K562 (cell line): ENCODE measurements at regions not wholly inside any gene's neighbourhood (a gene's known extent, or its start where the extent isn't known, plus 50 kb on each side); places are given as distances from the start of the nearest gene placed in this dataset.

ENCODE experiments used
- ATAC-seq: fragments of 200-7000 bp; cut with Tn5 transposase; 3 replicates; pipeline ENCODE4 v1.9.1; 2020; ENCODE audit warnings: moderate library complexity
- BruUV-seq: library from RNA; stranded (reverse); fragments of 400-500 nt; replicated peaks from 2 replicates; lab custom pipeline; 2021; lab: Mats Ljungman, UMichigan
- CTCF ChIA-PET: fragments of 300-600 bp; formaldehyde crosslinking; extraction: SDS; loops from one replicate; lab custom pipeline; 2021; ENCODE audit warnings: low intra/inter-chr PET ratio; lab: Yijun Ruan, JAX
- POLR2A ChIA-PET: fragments of 300-600, 350-650 bp; sonication (Branson Sonifier 250); formaldehyde crosslinking; extraction: SDS; loops from one replicate; lab custom pipeline; 2021; ENCODE audit warnings: antibody characterized with exemption, inconsistent platforms; lab: Yijun Ruan, JAX
- DNase-seq, 4 experiments: peaks; one replicate each; pipeline versions ENCODE4 v3.0.0 to v3.0.0-alpha.2; 2011 to 2018; ENCODE audit warnings: low spot score in 3 of 4, mixed read lengths in 3 of 4; ENCODE audit errors: extremely low read depth in 1 of 4
- FAIRE-seq: peaks from 2 replicates; lab custom pipeline; 2011; peaks lifted over from hg19 to GRCh38; lab: Jason Lieb, UNC
- H2AFZ ChIP-seq: 2 replicates; pipeline ENCODE4 v1.6.0; 2011; ENCODE audit warnings: low read depth, low read length, control low read depth, inconsistent platforms
- H3K27ac ChIP-seq: fragments of 200-600 bp; 3 replicates; pipeline ENCODE4 v1.8.0; 2011; ENCODE audit warnings: low read depth, mild to moderate bottlenecking, control low read depth, inconsistent platforms, low read length, moderate library complexity, mixed read lengths; ENCODE audit errors: extremely low read depth
- H3K27me3 ChIP-seq, 2 experiments: fragments of 300-600 bp in 1 of 2; 2 replicates in 1 of 2; 3 replicates in 1 of 2; pipeline versions ENCODE4 v1.6.0 to v1.8.0; 2011; ENCODE audit warnings: inconsistent platforms in 2 of 2, low read length in 2 of 2, mild to moderate bottlenecking in 1 of 2, mixed read lengths in 1 of 2, moderate library complexity in 1 of 2; ENCODE audit not compliant: control insufficient read depth in 2 of 2, insufficient read depth in 2 of 2
- H3K36me3 ChIP-seq: fragments of 300-600 bp; 3 replicates; pipeline ENCODE4 v1.8.0; 2011; ENCODE audit warnings: mild to moderate bottlenecking, low read length, inconsistent platforms; ENCODE audit not compliant: control insufficient read depth, insufficient read depth
- H3K4me1 ChIP-seq, 2 experiments: fragments of 200-600 bp in 1 of 2; replicated peaks in 1 of 2; 2 replicates in 1 of 2; 3 replicates in 1 of 2; pipeline versions ENCODE4 v1.5.1 to v1.8.0; 2011; ENCODE audit warnings: inconsistent platforms in 2 of 2, low read length in 2 of 2, mild to moderate bottlenecking in 1 of 2, mixed read lengths in 1 of 2, moderate library complexity in 1 of 2; ENCODE audit not compliant: control insufficient read depth in 2 of 2, insufficient read depth in 2 of 2
- H3K4me2 ChIP-seq: 2 replicates; pipeline ENCODE4 v1.6.1; 2011; ENCODE audit warnings: low read length, control low read depth, inconsistent platforms, mixed read lengths; ENCODE audit not compliant: insufficient read depth
- H3K4me3 ChIP-seq: fragments of 200-600 bp; sonication (generic), shearing (Covaris generic); 2 replicates; pipeline ENCODE4 v1.5.1; 2016; ENCODE audit warnings: control low read depth, inconsistent platforms
- H3K79me2 ChIP-seq: fragments of 200-600 bp; 3 replicates; pipeline ENCODE4 v1.8.0; 2011; ENCODE audit warnings: low read length, inconsistent platforms; ENCODE audit not compliant: control insufficient read depth, insufficient read depth
- H3K9ac ChIP-seq, 2 experiments: 2 replicates each; pipeline versions ENCODE4 v1.6.0 to v1.6.1; 2011; ENCODE audit warnings: low read depth in 2 of 2, low read length in 2 of 2, control low read depth in 1 of 2, inconsistent platforms in 1 of 2, mild to moderate bottlenecking in 1 of 2, mixed read lengths in 1 of 2; ENCODE audit not compliant: insufficient read depth in 1 of 2
- H3K9me1 ChIP-seq: one replicate; pipeline ENCODE4 v1.6.0; 2011; ENCODE audit warnings: inconsistent platforms, mild to moderate bottlenecking, low read length, moderate library complexity; ENCODE audit not compliant: control insufficient read depth, insufficient read depth
- H3K9me3 ChIP-seq: replicated peaks from 2 replicates; pipeline ENCODE4 v1.5.1; 2011; ENCODE audit warnings: low read depth, low read length, inconsistent platforms; ENCODE audit not compliant: control insufficient read depth, insufficient read depth
- H4K20me1 ChIP-seq: replicated peaks from 2 replicates; pipeline ENCODE4 v1.6.1; 2011; ENCODE audit warnings: low read length, inconsistent platforms, mixed read lengths; ENCODE audit not compliant: control insufficient read depth, insufficient read depth
- ASH1L ChIP-seq: fragments of 450-650 bp; IDR thresholded peaks from 2 replicates; pipeline ENCODE4 v1.6.1; 2018; ENCODE audit warnings: borderline replicate concordance, mild to moderate bottlenecking, low read depth; ENCODE audit not compliant: partially characterized antibody
- CSDE1 ChIP-seq, 2 experiments: fragments of 450-650 bp; IDR thresholded peaks; 2 replicates each; pipeline ENCODE4 v1.6.1; 2016; ENCODE audit warnings: mild to moderate bottlenecking in 1 of 2
- NFIC ChIP-seq: fragments of 450-650 bp; IDR thresholded peaks from 2 replicates; pipeline ENCODE4 v1.6.1; 2017; ENCODE audit warnings: mild to moderate bottlenecking, inconsistent platforms
- PHF20 ChIP-seq: fragments of 450-650 bp; IDR thresholded peaks from 2 replicates; pipeline ENCODE4 v1.6.1; 2018; ENCODE audit not compliant: partially characterized antibody
- TRIM24 ChIP-seq, 2 experiments: fragments of 450-650 bp; IDR thresholded peaks; 2 replicates each; pipeline ENCODE4 v1.6.1; 2016
- UBTF ChIP-seq, 2 experiments: IDR thresholded peaks; 2 replicates each; pipeline ENCODE4 v1.6.1; 2012; ENCODE audit warnings: improper control_type of control experiment in 2 of 2, low read depth in 2 of 2, low read length in 2 of 2, borderline replicate concordance in 1 of 2
- WGBS: fragments of 100-300 bp; shearing (Covaris generic); methylation state at CpG from one replicate; pipeline ENCODE4 v1.1.6; 2016; ENCODE audit warnings: low coverage, mixed read lengths; ENCODE audit not compliant: insufficient coverage; ENCODE audit errors: missing lambda C conversion rate; 5-methylcytosine and 5-hydroxymethylcytosine counted together
- in situ Hi-C: fragments of 300-500 bp; cut with MboI; formaldehyde crosslinking; loops from 4 replicates; pipeline ENCODE4 v1.15.0; 2018; ENCODE audit warnings: inconsistent platforms, mixed read lengths
- intact Hi-C: fragments of 100-400 bp; cut with micrococcal nuclease; formaldehyde crosslinking; loops from 2 replicates; pipeline ENCODE4 v1.14.2; 2022

GRCh38 chr9:90098408-90098807 is 493.6 kb downstream of the GADD45G start:
- CTCF ChIA-PET: no interaction called here
- Histone ChIP-seq H3K9ac (no peak overlapping the region), H3K27ac (no peak overlapping the region), H3K36me3 (no peaks in the 10 kb centered on the region), H3K4me2 (no peak overlapping the region), H3K4me1 (no peaks in the 10 kb centered on the region), H3K79me2 (no peaks in the 10 kb centered on the region), H2AFZ (no peak overlapping the region), H3K4me3 (no peak overlapping the region), H4K20me1 (no peaks in the 10 kb centered on the region), H3K9me3 (no peaks in the 10 kb centered on the region), H3K9me1 (no peaks in the 10 kb centered on the region), H3K27me3 (no peaks in the 10 kb centered on the region; a peak in 1 of 5 replicates)
- ATAC-seq: no peak
- in situ Hi-C loops: no loop called here
- no peak for FAIRE-seq
- 4% methylated on average over 5 of the region's 10 CpGs for WGBS
- POLR2A ChIA-PET: no interaction called here
- TF ChIP-seq TRIM24 (IDR thresholded peaks at IDR 0.05) (no peak), NFIC (no peak), ASH1L (no peak), CSDE1 (IDR thresholded peaks at IDR 0.05) (no peak), UBTF (IDR thresholded peaks at IDR 0.05; ENCODE audit: borderline replicate concordance in 1 of 2, low read depth in 2 of 2, low read length in 2 of 2) (no peak), PHF20 (no peak)
- no TSS peak for BruUV-seq
- DNase-seq: no peak
- intact Hi-C loops: no loop called here
